Pancreas (tissue), 10 donors: ENCODE measurements at regions not wholly inside any gene's neighbourhood (a gene's known extent, or its start where the extent isn't known, plus 50 kb on each side); places are given as distances from the start of the nearest gene placed in this dataset.

Experiments
- ATAC-seq, 4 donors: fragments of 200-7000 bp; cut with Tn5 transposase; one replicate each; pipeline versions ENCODE4 v1.8.0 to v1.9.1; 2020; ENCODE audit warnings: mild to moderate bottlenecking in 4 of 4, moderate library complexity in 4 of 4
- DNase-seq, 6 donors: peaks; one replicate each; pipeline ENCODE4 v3.0.0-alpha.2; 2020
- FAIRE-seq: peaks from 2 replicates; lab custom pipeline; 2012; peaks lifted over from hg19 to GRCh38; lab: Jason Lieb, UNC
- H3K27ac ChIP-seq, 4 donors: fragments of 200-600 bp; sonication (generic); 1 replicate in 3 of 4; 2 replicates in 1 of 4; pipeline versions ENCODE4 v1.5.0 to v1.8.0; 2020
- H3K27me3 ChIP-seq, 4 donors: fragments of 200-600 bp; one replicate each; pipeline ENCODE4 v1.8.0; 2021
- H3K36me3 ChIP-seq, 3 donors: fragments of 200-600 bp; sonication (generic) in 1 of 3; one replicate each; pipeline versions ENCODE4 v1.5.0 to v1.8.0; 2020 to 2021
- H3K4me1 ChIP-seq, 3 donors: fragments of 200-600 bp; one replicate each; pipeline ENCODE4 v1.8.0; 2021
- H3K4me3 ChIP-seq, 4 donors: fragments of 200-600 bp; sonication (generic) in 2 of 4; one replicate each; pipeline versions ENCODE4 v1.5.0 to v1.8.0; 2020 to 2021
- H3K9me3 ChIP-seq, 4 donors: fragments of 200-600 bp; one replicate each; pipeline ENCODE4 v1.8.0; 2021
- WGBS, 2 donors: extraction: QIAGEN DNeasy Blood & Tissue Kit; methylation state at CpG; one replicate each; pipeline ENCODE4 v1.1.7; 2013; 5-methylcytosine and 5-hydroxymethylcytosine counted together
- intact Hi-C, 3 donors: fragments of 100-400 bp; cut with DNase I; formaldehyde crosslinking; loops; one replicate each; pipeline versions ENCODE4 v1.11.1 to v1.14.2; 2022
- TF ChIP-seq, protein P1 (sequence below), 4 donors: fragments of 200-600 bp; sonication (generic) in 3 of 4; IDR thresholded peaks; one replicate each; pipeline versions ENCODE4 v1.5.0 to v1.8.0; 2021; ENCODE audit warnings: antibody characterized with exemption in 4 of 4
- donor health status: healthy with polysubstance abuse.
- donor health status: DM: no; HTN: no; CAD: no; lungs with moderate emphysema.
- donor health status: DM: no; HTN: no; CAD: no.
- donor health status: control.
- donor health status: control.
- donor health status: Bipolar disorder and iron deficiency.
- donor health status: DM: yes; HTN: yes; CAD: no.
- donor health status: DM: no; HTN: no; CAD: no.
- donor health status: DM: no; HTN: no; CAD: no.
- donor health status: DM: yes; HTN: yes; CAD: no.

GRCh38 chr22:47808236-47808635, 1045.8 kb downstream of the TBC1D22A start:
- FAIRE-seq (no peak), ATAC-seq (no peak), DNase-seq (no peak)
- intact Hi-C loops: no loop called here
- Histone ChIP-seq H3K4me1 (no peaks in the 10 kb centered on the region), H3K27me3 (no peaks in the 10 kb centered on the region), H3K4me3 (no peak overlapping the region), H3K36me3 (no peaks in the 10 kb centered on the region), H3K27ac (no peak overlapping the region), H3K9me3 (no peaks in the 10 kb centered on the region)
- TF ChIP-seq, protein P1, sequence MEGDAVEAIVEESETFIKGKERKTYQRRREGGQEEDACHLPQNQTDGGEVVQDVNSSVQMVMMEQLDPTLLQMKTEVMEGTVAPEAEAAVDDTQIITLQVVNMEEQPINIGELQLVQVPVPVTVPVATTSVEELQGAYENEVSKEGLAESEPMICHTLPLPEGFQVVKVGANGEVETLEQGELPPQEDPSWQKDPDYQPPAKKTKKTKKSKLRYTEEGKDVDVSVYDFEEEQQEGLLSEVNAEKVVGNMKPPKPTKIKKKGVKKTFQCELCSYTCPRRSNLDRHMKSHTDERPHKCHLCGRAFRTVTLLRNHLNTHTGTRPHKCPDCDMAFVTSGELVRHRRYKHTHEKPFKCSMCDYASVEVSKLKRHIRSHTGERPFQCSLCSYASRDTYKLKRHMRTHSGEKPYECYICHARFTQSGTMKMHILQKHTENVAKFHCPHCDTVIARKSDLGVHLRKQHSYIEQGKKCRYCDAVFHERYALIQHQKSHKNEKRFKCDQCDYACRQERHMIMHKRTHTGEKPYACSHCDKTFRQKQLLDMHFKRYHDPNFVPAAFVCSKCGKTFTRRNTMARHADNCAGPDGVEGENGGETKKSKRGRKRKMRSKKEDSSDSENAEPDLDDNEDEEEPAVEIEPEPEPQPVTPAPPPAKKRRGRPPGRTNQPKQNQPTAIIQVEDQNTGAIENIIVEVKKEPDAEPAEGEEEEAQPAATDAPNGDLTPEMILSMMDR (IDR thresholded peaks at IDR 0.05): no peak
- 55 to 74% methylated on average over 6 of the region's 6 CpGs for WGBS, 2 donors

- Histone ChIP-seq H3K27ac (no peak overlapping the region), H3K4me3 (no peak overlapping the region), H3K4me1 (no peaks in the 10 kb centered on the region), H3K36me3 (no peaks in the 10 kb centered on the region), H3K27me3 (no peaks in the 10 kb centered on the region), H3K9me3 (no peaks in the 10 kb centered on the region)
- ATAC-seq (no peak), DNase-seq (no peak), FAIRE-seq (no peak)
- intact Hi-C loops: no loop called here
- TF ChIP-seq, protein P1 (IDR thresholded peaks at IDR 0.05): no peak
- WGBS, 2 donors: 60 to 77% methylated on average over 5 of the region's 5 CpGs
Observed at GRCh38 chr22:47807506-47807905, 1045.1 kb downstream of the TBC1D22A start.

DNA sequence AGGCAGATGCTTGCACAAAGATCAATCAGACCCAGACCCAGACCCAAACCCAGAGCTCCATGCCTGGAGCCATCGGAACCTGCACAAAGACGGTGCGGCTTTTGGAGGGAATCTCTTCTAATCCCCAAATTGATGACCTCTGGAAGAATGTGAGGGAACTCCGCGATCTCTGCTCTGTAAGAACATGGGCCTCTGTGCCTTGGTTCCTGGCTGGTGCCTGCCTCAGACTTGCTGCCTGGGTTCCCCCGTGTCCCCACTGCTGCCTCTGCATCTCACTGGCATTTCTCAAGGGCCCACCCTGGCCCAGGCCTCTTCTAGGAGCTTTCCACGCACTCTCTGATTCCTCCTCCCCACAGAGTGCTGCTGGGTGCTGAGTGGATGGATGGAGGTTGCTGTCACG, 1044.4 kb downstream of the TBC1D22A start:
- 70 to 79% methylated on average over 8 of the region's 8 CpGs for WGBS, 2 donors
- intact Hi-C loops: no loop called here
- TF ChIP-seq, protein P1 (IDR thresholded peaks at IDR 0.05): no peak
- ATAC-seq (no peak), FAIRE-seq (no peak), DNase-seq (no peak)
- Histone ChIP-seq H3K4me1 (no peaks in the 10 kb centered on the region), H3K27me3 (no peaks in the 10 kb centered on the region), H3K27ac (no peak overlapping the region), H3K4me3 (no peak overlapping the region), H3K9me3 (no peaks in the 10 kb centered on the region), H3K36me3 (no peaks in the 10 kb centered on the region)

DNA sequence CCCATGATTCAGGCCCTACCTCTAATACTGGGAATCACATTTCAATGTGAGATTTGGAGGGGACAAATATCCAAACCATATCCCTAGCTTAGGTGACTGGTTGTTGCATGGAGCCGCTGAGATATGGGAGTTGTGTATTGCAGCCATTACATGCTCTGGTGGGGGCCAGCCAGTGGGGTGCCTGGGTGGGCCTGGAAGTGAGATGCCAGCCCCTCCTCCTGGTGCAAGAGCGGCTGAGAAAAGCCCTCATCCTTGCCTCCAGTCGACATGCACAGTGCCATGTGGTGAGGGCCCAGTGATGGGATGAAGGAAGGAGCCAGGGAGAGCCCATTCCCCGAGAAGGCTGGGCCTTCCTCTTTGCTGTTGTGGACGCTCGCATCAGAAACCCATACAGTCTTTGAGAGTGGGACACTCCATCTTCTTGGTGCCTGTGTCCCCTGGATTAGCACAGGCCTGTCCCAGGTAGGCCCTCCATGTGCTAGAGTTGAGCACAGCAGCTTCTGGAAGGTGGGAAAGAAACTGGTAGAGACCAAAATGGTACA, 1043.0 kb downstream of the TBC1D22A start:
- Histone ChIP-seq H3K27me3 (no peaks in the 10 kb centered on the region), H3K9me3 (no peaks in the 10 kb centered on the region), H3K4me3 (no peak overlapping the region), H3K4me1 (no peaks in the 10 kb centered on the region), H3K36me3 (no peaks in the 10 kb centered on the region), H3K27ac (no peak overlapping the region)
- ATAC-seq (no peak), DNase-seq (no peak), FAIRE-seq (no peak)
- WGBS, 2 donors: 67 to 82% methylated on average over 6 of the region's 6 CpGs
- TF ChIP-seq, protein P1 (IDR thresholded peaks at IDR 0.05): no peak
- intact Hi-C loops: no loop called here

DNA sequence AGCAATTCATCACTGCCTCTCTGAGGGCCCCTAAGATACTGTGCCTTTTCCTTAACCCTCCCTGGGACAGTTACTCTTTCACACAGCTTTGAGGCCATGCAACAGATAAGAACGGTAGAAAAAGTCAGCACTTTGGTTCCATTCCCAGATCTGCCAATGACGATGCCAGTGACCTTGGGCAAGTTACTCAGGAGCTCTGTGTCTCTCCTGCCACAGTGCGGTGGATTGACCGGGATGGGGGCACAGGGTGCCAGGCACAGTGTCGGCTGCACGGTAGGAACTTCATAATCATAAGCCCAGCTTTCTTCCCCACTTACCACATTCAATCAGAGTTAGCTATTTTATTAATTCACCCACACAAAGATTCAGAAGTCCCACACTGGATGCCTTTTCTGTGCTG, 1041.8 kb downstream of the TBC1D22A start:
- Histone ChIP-seq H3K4me3 (no peak overlapping the region), H3K27ac (no peak overlapping the region), H3K9me3 (no peaks in the 10 kb centered on the region), H3K27me3 (no peaks in the 10 kb centered on the region), H3K36me3 (no peaks in the 10 kb centered on the region), H3K4me1 (no peaks in the 10 kb centered on the region)
- DNase-seq: no peak
- WGBS, 2 donors: 54 to 64% methylated on average over 6 of the region's 6 CpGs
- no peak for FAIRE-seq
- intact Hi-C loops: no loop called here
- TF ChIP-seq, protein P1 (IDR thresholded peaks at IDR 0.05): no peak
- no peak for ATAC-seq
